ENCODE measurements at regions not wholly inside any gene's neighbourhood (a gene's known extent, or its start where the extent isn't known, plus 50 kb on each side); places are given as distances from the start of the nearest gene placed in this dataset.

DNA sequence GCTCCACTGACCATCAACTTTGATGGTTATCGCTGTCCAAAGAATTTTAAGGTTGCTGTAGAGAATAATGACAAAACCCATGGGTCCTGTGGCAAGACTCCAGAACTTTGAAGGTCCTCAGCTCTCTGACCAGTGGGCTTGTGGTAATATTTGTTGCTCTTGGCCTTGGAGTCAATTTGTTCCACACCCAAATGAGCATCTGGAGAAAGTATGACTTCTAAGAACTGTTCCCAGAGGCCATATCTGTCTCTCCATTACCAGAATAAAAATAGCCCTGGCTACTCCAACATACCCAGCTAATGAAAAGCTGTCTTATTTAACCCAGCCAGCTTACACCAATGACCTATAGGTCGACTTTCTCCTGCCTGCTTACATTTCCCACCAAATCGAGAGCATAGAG is 466.4 kb downstream of the MEIS1 start:
- POLR2A ChIA-PET = no interaction called here
- TF ChIP-seq GATA2 (IDR thresholded peaks at IDR 0.05; ENCODE audit: insufficient read depth, insufficient read length, low read depth, low read length) (no peak), JUN (IDR thresholded peaks at IDR 0.05; ENCODE audit: borderline replicate concordance, insufficient read depth, insufficient read length, low read depth) (no peak), EZH2 (IDR thresholded peaks at IDR 0.05; ENCODE audit: borderline replicate concordance, low read depth, low read length, severe bottlenecking) (no peak), POLR2AphosphoS5 (IDR thresholded peaks at IDR 0.05; ENCODE audit: insufficient read depth, low read depth, low read length) (no peak), MYC (IDR thresholded peaks at IDR 0.05; ENCODE audit: low read depth, low read length) (no peak), POLR2A (IDR thresholded peaks at IDR 0.05; ENCODE audit: low read depth, low read length) (no peak), FOS (IDR thresholded peaks at IDR 0.05; ENCODE audit: borderline replicate concordance, insufficient read depth, low read length) (no peak)
- TF ChIP-seq, protein P1, sequence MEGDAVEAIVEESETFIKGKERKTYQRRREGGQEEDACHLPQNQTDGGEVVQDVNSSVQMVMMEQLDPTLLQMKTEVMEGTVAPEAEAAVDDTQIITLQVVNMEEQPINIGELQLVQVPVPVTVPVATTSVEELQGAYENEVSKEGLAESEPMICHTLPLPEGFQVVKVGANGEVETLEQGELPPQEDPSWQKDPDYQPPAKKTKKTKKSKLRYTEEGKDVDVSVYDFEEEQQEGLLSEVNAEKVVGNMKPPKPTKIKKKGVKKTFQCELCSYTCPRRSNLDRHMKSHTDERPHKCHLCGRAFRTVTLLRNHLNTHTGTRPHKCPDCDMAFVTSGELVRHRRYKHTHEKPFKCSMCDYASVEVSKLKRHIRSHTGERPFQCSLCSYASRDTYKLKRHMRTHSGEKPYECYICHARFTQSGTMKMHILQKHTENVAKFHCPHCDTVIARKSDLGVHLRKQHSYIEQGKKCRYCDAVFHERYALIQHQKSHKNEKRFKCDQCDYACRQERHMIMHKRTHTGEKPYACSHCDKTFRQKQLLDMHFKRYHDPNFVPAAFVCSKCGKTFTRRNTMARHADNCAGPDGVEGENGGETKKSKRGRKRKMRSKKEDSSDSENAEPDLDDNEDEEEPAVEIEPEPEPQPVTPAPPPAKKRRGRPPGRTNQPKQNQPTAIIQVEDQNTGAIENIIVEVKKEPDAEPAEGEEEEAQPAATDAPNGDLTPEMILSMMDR (IDR thresholded peaks at IDR 0.05; ENCODE audit: extremely low read depth in 1 of 2, insufficient read depth in 1 of 2, low read depth in 1 of 2, low read length in 2 of 2) = no peak
- TF ChIP-seq, protein P2, sequence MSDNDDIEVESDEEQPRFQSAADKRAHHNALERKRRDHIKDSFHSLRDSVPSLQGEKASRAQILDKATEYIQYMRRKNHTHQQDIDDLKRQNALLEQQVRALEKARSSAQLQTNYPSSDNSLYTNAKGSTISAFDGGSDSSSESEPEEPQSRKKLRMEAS (IDR thresholded peaks at IDR 0.05; ENCODE audit: insufficient read depth, insufficient read length) = no peak

More for the DNA sequence above, 466.4 kb downstream of the MEIS1 start:
- Histone ChIP-seq H3K79me2 (ENCODE audit: control insufficient read depth, insufficient read depth, low read length) (no peaks in the 10 kb centered on the region), H3K4me2 (ENCODE audit: insufficient read depth, low read length) (no peak overlapping the region), H3K4me3 (replicated peaks in 1 of 3; ENCODE audit: insufficient read depth in 1 of 3, low read depth in 1 of 3, low read length in 3 of 3) (no peak overlapping the region), H3K27me3 (ENCODE audit: control insufficient read depth in 2 of 2, insufficient read depth in 2 of 2, low read length in 2 of 2) (no peaks in the 10 kb centered on the region), H4K20me1 (replicated peaks; ENCODE audit: control insufficient read depth, extremely low read depth, insufficient read depth, low read length) (no peaks in the 10 kb centered on the region), H3K36me3 (ENCODE audit: control insufficient read depth in 2 of 2, extremely low read depth in 1 of 2, insufficient read depth in 2 of 2, low read length in 2 of 2) (no peaks in the 10 kb centered on the region), H2AFZ (ENCODE audit: low read depth, low read length) (no peak overlapping the region), H3K9ac (replicated peaks; ENCODE audit: extremely low read depth, insufficient read depth, low read length) (no peak overlapping the region), H3K27ac (ENCODE audit: insufficient read depth, low read depth, low read length) (no peak overlapping the region), H3K4me1 (ENCODE audit: control insufficient read depth, extremely low read depth, insufficient read depth, low read length) (no peaks in the 10 kb centered on the region), H3K9me3 (replicated peaks; ENCODE audit: control insufficient read depth, insufficient read depth, low read length) (no peaks in the 10 kb centered on the region), H3K9me1 (replicated peaks; ENCODE audit: control insufficient read depth, extremely low read depth, insufficient read depth, low read length) (no peaks in the 10 kb centered on the region)
- no TSS peak for BruUV-seq (replicated peaks)
- CTCF ChIA-PET = no interaction called here
- DNase-seq (ENCODE audit: low read depth, low spot score) = no peak
- intact Hi-C loops (cut with micrococcal nuclease) = no loop called here
- dilution Hi-C loops (cut with MboI; ENCODE audit: extremely low pct_ligation_motif_present, low sequenced_read_pairs) = no loop called here
- no peak for FAIRE-seq

Data from endothelial cell of umbilical vein (primary cell).